ENCODE measurements at regions not wholly inside any gene's neighbourhood (a gene's known extent, or its start where the extent isn't known, plus 50 kb on each side); places are given as distances from the start of the nearest gene placed in this dataset.

- no peak overlapping the region for H3K4me3 ChIP-seq (ENCODE audit: control insufficient read depth, low read depth, low read length)
- no peak for DNase-seq (ENCODE audit: low read depth)
- TF ChIP-seq CTCF (IDR thresholded peaks at IDR 0.05; ENCODE audit: control insufficient read depth, insufficient read depth, low read depth, low read length, missing control alignments): no peak
These were observed 90.9 kb upstream of the CXCR4 start for GRCh38 chr2:136208682-136209420.

GRCh38 chr2:136207665-136208064 is 89.7 kb upstream of the CXCR4 start:
- DNase-seq (ENCODE audit: low read depth): no peak
- TF ChIP-seq CTCF (IDR thresholded peaks at IDR 0.05; ENCODE audit: control insufficient read depth, insufficient read depth, low read depth, low read length, missing control alignments): no peak
- no peak overlapping the region for H3K4me3 ChIP-seq (ENCODE audit: control insufficient read depth, low read depth, low read length)

GRCh38 chr2:136207030-136207623 is 89.2 kb upstream of the CXCR4 start:
- TF ChIP-seq CTCF (IDR thresholded peaks at IDR 0.05; ENCODE audit: control insufficient read depth, insufficient read depth, low read depth, low read length, missing control alignments): no peak
- no peak for DNase-seq (ENCODE audit: low read depth)
- no peak overlapping the region for H3K4me3 ChIP-seq (ENCODE audit: control insufficient read depth, low read depth, low read length)

- H3K4me3 ChIP-seq (ENCODE audit: control insufficient read depth, low read depth, low read length): no peak overlapping the region
- no peak for DNase-seq (ENCODE audit: low read depth)
These were observed 88.7 kb upstream of the CXCR4 start for GRCh38 chr2:136206613-136207012.

GRCh38 chr2:136205615-136206014 is 87.7 kb upstream of the CXCR4 start:
- H3K4me3 ChIP-seq (ENCODE audit: control insufficient read depth, low read depth, low read length): no peak overlapping the region
- TF ChIP-seq CTCF (IDR thresholded peaks at IDR 0.05; ENCODE audit: control insufficient read depth, insufficient read depth, low read depth, low read length, missing control alignments): no peak
- DNase-seq (ENCODE audit: low read depth): no peak

More at GRCh38 chr2:136206613-136207012, 88.7 kb upstream of the CXCR4 start:
- TF ChIP-seq CTCF (IDR thresholded peaks at IDR 0.05; ENCODE audit: control insufficient read depth, insufficient read depth, low read depth, low read length, missing control alignments): no peak

GRCh38 chr2:136204971-136205370 is 87.0 kb upstream of the CXCR4 start:
- no peak overlapping the region for H3K4me3 ChIP-seq (ENCODE audit: control insufficient read depth, low read depth, low read length)
- no peak for TF ChIP-seq CTCF (IDR thresholded peaks at IDR 0.05; ENCODE audit: control insufficient read depth, insufficient read depth, low read depth, low read length, missing control alignments)

More at GRCh38 chr2:136204971-136205370, 87.0 kb upstream of the CXCR4 start:
- DNase-seq (ENCODE audit: low read depth): no peak
